GM23338 (cell line): ENCODE measurements at regions not wholly inside any gene's neighbourhood (a gene's known extent, or its start where the extent isn't known, plus 50 kb on each side); places are given as distances from the start of the nearest gene placed in this dataset.

Source experiments
- ATAC-seq: fragments of 200-7000 bp; cut with Tn5 transposase; 3 replicates; pipeline ENCODE4 v1.9.1; 2020
- DNase-seq: peaks from one replicate; pipeline ENCODE4 v3.0.0-alpha.2; 2015; ENCODE audit warnings: low spot score
- H2AFZ ChIP-seq: fragments of 200-600 bp; sonication (generic); 2 replicates; pipeline ENCODE4 v1.8.0; 2016; ENCODE audit warnings: antibody characterized with exemption, mild to moderate bottlenecking, moderate library complexity
- H3F3A ChIP-seq: fragments of 200-600 bp; sonication (generic); replicated peaks from 2 replicates; pipeline ENCODE4 v1.8.0; 2017; ENCODE audit warnings: antibody characterized with exemption, mixed run types, low read depth
- H3K27ac ChIP-seq: fragments of 200-600 bp; sonication (generic); 2 replicates; pipeline ENCODE4 v1.6.1; 2016; ENCODE audit warnings: low read depth
- H3K27me3 ChIP-seq: fragments of 200-600 bp; sonication (generic); 2 replicates; pipeline ENCODE4 v1.8.0; 2016; ENCODE audit warnings: mild to moderate bottlenecking, mixed run types, moderate library complexity; ENCODE audit not compliant: insufficient read depth
- H3K36me3 ChIP-seq: fragments of 200-600 bp; sonication (generic); 2 replicates; pipeline ENCODE4 v1.8.0; 2016; ENCODE audit warnings: mild to moderate bottlenecking; ENCODE audit not compliant: insufficient read depth
- H3K4me1 ChIP-seq: fragments of 200-600 bp; sonication (generic); 2 replicates; pipeline ENCODE4 v1.8.0; 2016; ENCODE audit warnings: mild to moderate bottlenecking, moderate library complexity; ENCODE audit not compliant: insufficient read depth
- H3K4me2 ChIP-seq: fragments of 200-600 bp; sonication (generic); 2 replicates; pipeline ENCODE4 v1.7.1; 2017; ENCODE audit warnings: mixed run types
- H3K4me3 ChIP-seq: fragments of 200-600 bp; sonication (generic); 2 replicates; pipeline ENCODE4 v1.6.1; 2016; ENCODE audit warnings: mixed run types
- H3K79me2 ChIP-seq: fragments of 200-600 bp; sonication (generic); replicated peaks from 2 replicates; pipeline ENCODE4 v1.8.0; 2017; ENCODE audit warnings: mild to moderate bottlenecking; ENCODE audit not compliant: insufficient read depth
- H3K9me2 ChIP-seq: fragments of 200-600 bp; sonication (generic); 2 replicates; pipeline ENCODE4 v1.8.0; 2017; ENCODE audit not compliant: insufficient read depth
- H4K20me1 ChIP-seq: fragments of 200-600 bp; sonication (generic); replicated peaks from 2 replicates; pipeline ENCODE4 v1.8.0; 2017; ENCODE audit warnings: mild to moderate bottlenecking; ENCODE audit not compliant: insufficient read depth
- H3K27ac Mint-ChIP-seq: 2 replicates; pipeline ENCODE4 v1.8.0; 2020; ENCODE audit warnings: inconsistent platforms, mild to moderate bottlenecking, moderate library complexity, mixed read lengths
- H3K27me3 Mint-ChIP-seq: 3 replicates; pipeline ENCODE4 v1.8.0; 2022; ENCODE audit warnings: low read depth, mild to moderate bottlenecking, moderate library complexity, mixed read lengths, inconsistent platforms; ENCODE audit not compliant: insufficient read depth, poor library complexity
- H3K36me3 Mint-ChIP-seq: 3 replicates; pipeline ENCODE4 v1.8.0; 2021; ENCODE audit warnings: low read depth, mild to moderate bottlenecking, inconsistent platforms, moderate library complexity, mixed read lengths
- H3K4me1 Mint-ChIP-seq: 3 replicates; pipeline ENCODE4 v1.8.0; 2020; ENCODE audit warnings: mild to moderate bottlenecking, inconsistent platforms, mixed read lengths
- H3K4me3 Mint-ChIP-seq: 3 replicates; pipeline ENCODE4 v1.8.0; 2021; ENCODE audit warnings: moderate library complexity, mild to moderate bottlenecking, inconsistent platforms, mixed read lengths
- H3K9me3 Mint-ChIP-seq: 3 replicates; pipeline ENCODE4 v1.8.0; 2020; ENCODE audit warnings: moderate library complexity, mild to moderate bottlenecking, inconsistent platforms, mixed read lengths
- CREB1 ChIP-seq: fragments of 250-450 bp; sonication (Bioruptor Pico); IDR thresholded peaks from 2 replicates; pipeline ENCODE4 v1.5.0; 2020; ENCODE audit warnings: low read depth, mild to moderate bottlenecking, moderate library complexity
- EZH2 ChIP-seq: fragments of 200-600 bp; sonication (generic); IDR thresholded peaks from one replicate; pipeline ENCODE4 v1.8.0; 2017; ENCODE audit warnings: antibody characterized with exemption, mild to moderate bottlenecking, low read depth; ENCODE audit not compliant: unreplicated experiment
- EZH2phosphoT487 ChIP-seq: fragments of 200-600 bp; sonication (generic); IDR thresholded peaks from one replicate; pipeline ENCODE4 v1.8.1; 2018; ENCODE audit warnings: antibody characterized with exemption; ENCODE audit not compliant: unreplicated experiment
- JUNB ChIP-seq: IDR thresholded peaks from one replicate; pipeline ENCODE4 v1.6.1; 2016; ENCODE audit warnings: antibody characterized with exemption; ENCODE audit not compliant: unreplicated experiment
- POLR2AphosphoS5 ChIP-seq: IDR thresholded peaks from 2 replicates; pipeline ENCODE4 v1.6.1; 2016; ENCODE audit warnings: antibody characterized with exemption, low read depth
- ZNF114 ChIP-seq: fragments of 250-450 bp; sonication (Bioruptor Pico); IDR thresholded peaks from 2 replicates; pipeline ENCODE4 v1.5.0; 2020; ENCODE audit warnings: mild to moderate bottlenecking, moderate library complexity
- ZNF331 ChIP-seq: fragments of 250-450 bp; sonication (Bioruptor Pico); IDR thresholded peaks from 2 replicates; pipeline ENCODE4 v1.5.0; 2020; ENCODE audit warnings: low read depth, mild to moderate bottlenecking, moderate library complexity
- TF ChIP-seq, protein P1 (sequence below): fragments of 250-450 bp; sonication (Bioruptor Pico); IDR thresholded peaks from 2 replicates; pipeline ENCODE4 v1.5.0; 2020; ENCODE audit warnings: mild to moderate bottlenecking, moderate library complexity
- TF ChIP-seq, protein P2 (sequence below): IDR thresholded peaks from one replicate; pipeline ENCODE4 v1.6.1; 2018; ENCODE audit warnings: antibody characterized with exemption; ENCODE audit not compliant: unreplicated experiment
- TF ChIP-seq, protein P3 (sequence below): IDR thresholded peaks from 2 replicates; pipeline ENCODE4 v1.6.1; 2016; ENCODE audit warnings: antibody characterized with exemption

DNA sequence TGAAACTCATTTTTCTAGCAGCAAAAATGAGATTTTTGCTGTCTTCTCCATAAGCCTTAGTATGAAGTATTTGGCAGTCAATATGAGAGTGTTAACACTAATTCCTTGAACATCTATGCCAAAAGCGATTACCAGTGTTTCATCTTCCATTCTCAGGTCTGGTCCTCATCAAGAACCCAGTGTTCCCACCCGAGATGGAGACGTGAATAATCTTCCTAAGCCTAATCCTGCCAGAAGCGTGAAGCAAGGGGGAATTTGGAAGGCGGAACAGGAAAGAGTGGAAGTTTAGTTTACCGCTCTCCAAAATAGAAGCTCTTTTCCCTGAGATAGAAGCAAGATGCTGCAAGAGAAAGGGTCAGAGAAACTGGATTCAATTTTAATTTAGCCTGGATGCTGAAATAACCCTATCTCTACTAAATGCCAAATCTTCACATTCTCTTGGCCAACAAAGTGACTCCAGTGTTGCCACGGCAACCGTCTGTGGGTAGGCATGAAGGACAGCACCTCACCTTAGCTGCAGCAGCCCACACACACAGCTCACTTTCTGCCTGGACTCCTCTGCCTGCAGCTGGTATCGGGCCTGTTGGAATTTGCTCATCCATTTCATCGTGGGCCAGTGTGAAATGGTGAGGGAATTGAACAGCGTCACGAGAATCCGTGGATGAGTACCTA lies 711.1 kb downstream of the CBLN2 start:
- no peak for DNase-seq
- no peaks in the 10 kb centered on the region for H3K27me3 ChIP-seq
- H3K79me2 ChIP-seq = no peaks in the 10 kb centered on the region
- no peaks in the 10 kb centered on the region for H3K4me1 Mint-ChIP-seq
- H4K20me1 ChIP-seq = no peaks in the 10 kb centered on the region
- H3K9me2 ChIP-seq = no peaks in the 10 kb centered on the region
- peaks cover 11% of the 10 kb centered on the region; the same call in 1 of the 2 replicates for H3K36me3 ChIP-seq
- H3K27ac Mint-ChIP-seq = no peak overlapping the region
- no peaks in the 10 kb centered on the region for H3F3A ChIP-seq
- H3K4me3 Mint-ChIP-seq = no peak overlapping the region
- TF ChIP-seq, protein P1, sequence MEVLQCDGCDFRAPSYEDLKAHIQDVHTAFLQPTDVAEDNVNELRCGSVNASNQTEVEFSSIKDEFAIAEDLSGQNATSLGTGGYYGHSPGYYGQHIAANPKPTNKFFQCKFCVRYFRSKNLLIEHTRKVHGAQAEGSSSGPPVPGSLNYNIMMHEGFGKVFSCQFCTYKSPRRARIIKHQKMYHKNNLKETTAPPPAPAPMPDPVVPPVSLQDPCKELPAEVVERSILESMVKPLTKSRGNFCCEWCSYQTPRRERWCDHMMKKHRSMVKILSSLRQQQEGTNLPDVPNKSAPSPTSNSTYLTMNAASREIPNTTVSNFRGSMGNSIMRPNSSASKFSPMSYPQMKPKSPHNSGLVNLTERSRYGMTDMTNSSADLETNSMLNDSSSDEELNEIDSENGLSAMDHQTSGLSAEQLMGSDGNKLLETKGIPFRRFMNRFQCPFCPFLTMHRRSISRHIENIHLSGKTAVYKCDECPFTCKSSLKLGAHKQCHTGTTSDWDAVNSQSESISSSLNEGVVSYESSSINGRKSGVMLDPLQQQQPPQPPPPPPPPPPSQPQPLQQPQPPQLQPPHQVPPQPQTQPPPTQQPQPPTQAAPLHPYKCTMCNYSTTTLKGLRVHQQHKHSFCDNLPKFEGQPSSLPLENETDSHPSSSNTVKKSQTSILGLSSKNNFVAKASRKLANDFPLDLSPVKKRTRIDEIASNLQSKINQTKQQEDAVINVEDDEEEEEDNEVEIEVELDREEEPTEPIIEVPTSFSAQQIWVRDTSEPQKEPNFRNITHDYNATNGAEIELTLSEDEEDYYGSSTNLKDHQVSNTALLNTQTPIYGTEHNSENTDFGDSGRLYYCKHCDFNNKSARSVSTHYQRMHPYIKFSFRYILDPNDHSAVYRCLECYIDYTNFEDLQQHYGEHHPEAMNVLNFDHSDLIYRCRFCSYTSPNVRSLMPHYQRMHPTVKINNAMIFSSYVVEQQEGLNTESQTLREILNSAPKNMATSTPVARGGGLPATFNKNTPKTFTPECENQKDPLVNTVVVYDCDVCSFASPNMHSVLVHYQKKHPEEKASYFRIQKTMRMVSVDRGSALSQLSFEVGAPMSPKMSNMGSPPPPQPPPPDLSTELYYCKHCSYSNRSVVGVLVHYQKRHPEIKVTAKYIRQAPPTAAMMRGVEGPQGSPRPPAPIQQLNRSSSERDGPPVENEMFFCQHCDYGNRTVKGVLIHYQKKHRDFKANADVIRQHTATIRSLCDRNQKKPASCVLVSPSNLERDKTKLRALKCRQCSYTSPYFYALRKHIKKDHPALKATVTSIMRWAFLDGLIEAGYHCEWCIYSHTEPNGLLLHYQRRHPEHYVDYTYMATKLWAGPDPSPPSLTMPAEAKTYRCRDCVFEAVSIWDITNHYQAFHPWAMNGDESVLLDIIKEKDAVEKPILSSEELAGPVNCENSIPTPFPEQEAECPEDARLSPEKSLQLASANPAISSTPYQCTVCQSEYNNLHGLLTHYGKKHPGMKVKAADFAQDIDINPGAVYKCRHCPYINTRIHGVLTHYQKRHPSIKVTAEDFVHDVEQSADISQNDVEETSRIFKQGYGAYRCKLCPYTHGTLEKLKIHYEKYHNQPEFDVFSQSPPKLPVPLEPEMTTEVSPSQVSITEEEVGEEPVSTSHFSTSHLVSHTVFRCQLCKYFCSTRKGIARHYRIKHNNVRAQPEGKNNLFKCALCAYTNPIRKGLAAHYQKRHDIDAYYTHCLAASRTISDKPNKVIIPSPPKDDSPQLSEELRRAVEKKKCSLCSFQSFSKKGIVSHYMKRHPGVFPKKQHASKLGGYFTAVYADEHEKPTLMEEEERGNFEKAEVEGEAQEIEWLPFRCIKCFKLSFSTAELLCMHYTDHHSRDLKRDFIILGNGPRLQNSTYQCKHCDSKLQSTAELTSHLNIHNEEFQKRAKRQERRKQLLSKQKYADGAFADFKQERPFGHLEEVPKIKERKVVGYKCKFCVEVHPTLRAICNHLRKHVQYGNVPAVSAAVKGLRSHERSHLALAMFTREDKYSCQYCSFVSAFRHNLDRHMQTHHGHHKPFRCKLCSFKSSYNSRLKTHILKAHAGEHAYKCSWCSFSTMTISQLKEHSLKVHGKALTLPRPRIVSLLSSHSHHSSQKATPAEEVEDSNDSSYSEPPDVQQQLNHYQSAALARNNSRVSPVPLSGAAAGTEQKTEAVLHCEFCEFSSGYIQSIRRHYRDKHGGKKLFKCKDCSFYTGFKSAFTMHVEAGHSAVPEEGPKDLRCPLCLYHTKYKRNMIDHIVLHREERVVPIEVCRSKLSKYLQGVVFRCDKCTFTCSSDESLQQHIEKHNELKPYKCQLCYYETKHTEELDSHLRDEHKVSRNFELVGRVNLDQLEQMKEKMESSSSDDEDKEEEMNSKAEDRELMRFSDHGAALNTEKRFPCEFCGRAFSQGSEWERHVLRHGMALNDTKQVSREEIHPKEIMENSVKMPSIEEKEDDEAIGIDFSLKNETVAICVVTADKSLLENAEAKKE (CRISPR knock-in tag) = no peak
- TF ChIP-seq EZH2 (no peak), CREB1 (CRISPR knock-in tag) (no peak), POLR2AphosphoS5 (no peak), ZNF114 (CRISPR knock-in tag) (no peak), EZH2phosphoT487 (no peak), ZNF331 (CRISPR knock-in tag) (no peak), JUNB (no peak)
- TF ChIP-seq, protein P2, sequence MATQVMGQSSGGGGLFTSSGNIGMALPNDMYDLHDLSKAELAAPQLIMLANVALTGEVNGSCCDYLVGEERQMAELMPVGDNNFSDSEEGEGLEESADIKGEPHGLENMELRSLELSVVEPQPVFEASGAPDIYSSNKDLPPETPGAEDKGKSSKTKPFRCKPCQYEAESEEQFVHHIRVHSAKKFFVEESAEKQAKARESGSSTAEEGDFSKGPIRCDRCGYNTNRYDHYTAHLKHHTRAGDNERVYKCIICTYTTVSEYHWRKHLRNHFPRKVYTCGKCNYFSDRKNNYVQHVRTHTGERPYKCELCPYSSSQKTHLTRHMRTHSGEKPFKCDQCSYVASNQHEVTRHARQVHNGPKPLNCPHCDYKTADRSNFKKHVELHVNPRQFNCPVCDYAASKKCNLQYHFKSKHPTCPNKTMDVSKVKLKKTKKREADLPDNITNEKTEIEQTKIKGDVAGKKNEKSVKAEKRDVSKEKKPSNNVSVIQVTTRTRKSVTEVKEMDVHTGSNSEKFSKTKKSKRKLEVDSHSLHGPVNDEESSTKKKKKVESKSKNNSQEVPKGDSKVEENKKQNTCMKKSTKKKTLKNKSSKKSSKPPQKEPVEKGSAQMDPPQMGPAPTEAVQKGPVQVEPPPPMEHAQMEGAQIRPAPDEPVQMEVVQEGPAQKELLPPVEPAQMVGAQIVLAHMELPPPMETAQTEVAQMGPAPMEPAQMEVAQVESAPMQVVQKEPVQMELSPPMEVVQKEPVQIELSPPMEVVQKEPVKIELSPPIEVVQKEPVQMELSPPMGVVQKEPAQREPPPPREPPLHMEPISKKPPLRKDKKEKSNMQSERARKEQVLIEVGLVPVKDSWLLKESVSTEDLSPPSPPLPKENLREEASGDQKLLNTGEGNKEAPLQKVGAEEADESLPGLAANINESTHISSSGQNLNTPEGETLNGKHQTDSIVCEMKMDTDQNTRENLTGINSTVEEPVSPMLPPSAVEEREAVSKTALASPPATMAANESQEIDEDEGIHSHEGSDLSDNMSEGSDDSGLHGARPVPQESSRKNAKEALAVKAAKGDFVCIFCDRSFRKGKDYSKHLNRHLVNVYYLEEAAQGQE = no peak
- TF ChIP-seq, protein P3, sequence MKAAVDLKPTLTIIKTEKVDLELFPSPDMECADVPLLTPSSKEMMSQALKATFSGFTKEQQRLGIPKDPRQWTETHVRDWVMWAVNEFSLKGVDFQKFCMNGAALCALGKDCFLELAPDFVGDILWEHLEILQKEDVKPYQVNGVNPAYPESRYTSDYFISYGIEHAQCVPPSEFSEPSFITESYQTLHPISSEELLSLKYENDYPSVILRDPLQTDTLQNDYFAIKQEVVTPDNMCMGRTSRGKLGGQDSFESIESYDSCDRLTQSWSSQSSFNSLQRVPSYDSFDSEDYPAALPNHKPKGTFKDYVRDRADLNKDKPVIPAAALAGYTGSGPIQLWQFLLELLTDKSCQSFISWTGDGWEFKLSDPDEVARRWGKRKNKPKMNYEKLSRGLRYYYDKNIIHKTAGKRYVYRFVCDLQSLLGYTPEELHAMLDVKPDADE = no peak
- peaks cover 19% of the 10 kb centered on the region for H3K36me3 Mint-ChIP-seq
- peaks cover 1% of the 10 kb centered on the region for H3K27me3 Mint-ChIP-seq
- H3K4me1 ChIP-seq = no peaks in the 10 kb centered on the region
- no peak overlapping the region for H2AFZ ChIP-seq
- no peak overlapping the region for H3K4me2 ChIP-seq
- no peak overlapping the region for H3K27ac ChIP-seq
- no peak for ATAC-seq
- no peak overlapping the region for H3K4me3 ChIP-seq
- peaks cover 78% of the 10 kb centered on the region for H3K9me3 Mint-ChIP-seq
